HG02759 (cell line): ENCODE measurements at regions not wholly inside any gene's neighbourhood (a gene's known extent, or its start where the extent isn't known, plus 50 kb on each side); places are given as distances from the start of the nearest gene placed in this dataset.

Experiments
- ATAC-seq: cut with Tn5 transposase; IDR thresholded peaks from one replicate; pipeline ENCODE4 v1.9.1; 2021; ENCODE audit warnings: mild to moderate bottlenecking, moderate library complexity; ENCODE audit not compliant: unreplicated experiment

DNA sequence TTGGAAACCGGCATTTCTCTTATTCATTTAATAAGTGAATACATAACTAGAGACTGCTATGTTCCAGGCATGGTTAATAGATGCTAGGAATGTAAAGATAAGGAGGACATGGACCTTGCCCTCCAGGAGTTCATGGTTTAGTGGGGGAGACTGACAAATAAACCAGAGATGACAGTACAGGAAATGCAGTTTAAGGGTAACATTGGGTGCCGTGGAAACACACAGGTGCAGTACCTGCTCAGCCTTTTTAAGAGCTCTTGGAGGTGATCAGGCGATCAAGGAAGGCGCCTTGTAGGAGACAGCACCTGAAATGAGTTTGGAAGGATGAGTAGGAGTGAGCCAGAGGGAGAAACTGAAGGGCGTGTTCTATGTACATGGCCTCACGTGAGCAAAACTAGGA is 145.8 kb downstream of the AASDH start:
- no peak for ATAC-seq

DNA sequence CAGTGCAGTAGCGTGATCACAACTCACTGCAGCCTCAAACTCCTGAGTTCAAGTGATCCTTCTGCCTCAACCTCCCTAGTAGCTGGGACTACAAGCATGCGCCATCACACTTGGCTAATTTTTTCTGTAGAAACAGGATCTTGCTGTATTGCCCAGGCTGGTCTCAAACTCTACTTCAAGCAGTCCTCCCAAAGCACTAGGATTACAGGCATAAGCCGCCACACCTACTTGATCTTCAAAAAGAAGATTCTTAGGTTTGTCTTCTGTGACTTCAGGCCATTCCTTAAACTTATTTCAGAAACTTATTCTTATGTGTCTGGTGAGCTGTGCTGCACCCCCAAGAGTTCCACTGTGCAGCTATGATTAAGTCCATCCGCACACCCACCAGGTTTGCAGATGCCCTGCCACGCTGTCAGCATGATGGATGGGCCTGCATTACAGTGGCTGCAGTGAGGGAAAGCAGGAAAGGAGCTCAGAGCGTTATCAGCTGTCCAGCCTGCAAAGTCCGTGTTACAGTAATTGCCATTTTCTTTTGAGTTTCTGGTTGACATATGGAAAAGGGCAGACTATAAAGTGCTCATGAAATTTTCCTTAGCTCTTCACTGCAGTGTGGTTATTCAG is 146.6 kb downstream of the AASDH start:
- no peak for ATAC-seq

- ATAC-seq, result no peak
Measured at GRCh38 chr4:56238251-56238650, 149.0 kb downstream of the AASDH start.

GRCh38 chr4:56235725-56236124 is 151.6 kb downstream of the AASDH start:
- no peak for ATAC-seq

DNA sequence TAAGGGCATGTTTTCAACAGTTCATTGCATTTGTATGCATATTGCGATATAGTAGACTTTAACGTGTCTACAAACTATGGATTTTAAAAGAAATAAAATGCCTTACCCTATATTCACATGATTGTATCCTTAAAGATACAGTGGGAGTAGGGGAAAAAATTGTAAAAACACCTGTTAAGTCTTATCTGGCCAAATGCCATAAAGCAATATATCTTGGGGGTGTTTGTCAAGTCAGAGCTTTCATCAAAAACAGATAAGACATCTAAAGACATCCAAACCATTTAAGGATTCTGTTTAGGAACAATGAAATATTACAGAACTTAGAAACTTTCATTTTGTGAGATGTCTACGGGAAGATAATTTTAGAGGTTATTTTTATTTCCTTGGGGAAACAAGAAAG is 152.3 kb downstream of the AASDH start:
- ATAC-seq, result no peak

DNA sequence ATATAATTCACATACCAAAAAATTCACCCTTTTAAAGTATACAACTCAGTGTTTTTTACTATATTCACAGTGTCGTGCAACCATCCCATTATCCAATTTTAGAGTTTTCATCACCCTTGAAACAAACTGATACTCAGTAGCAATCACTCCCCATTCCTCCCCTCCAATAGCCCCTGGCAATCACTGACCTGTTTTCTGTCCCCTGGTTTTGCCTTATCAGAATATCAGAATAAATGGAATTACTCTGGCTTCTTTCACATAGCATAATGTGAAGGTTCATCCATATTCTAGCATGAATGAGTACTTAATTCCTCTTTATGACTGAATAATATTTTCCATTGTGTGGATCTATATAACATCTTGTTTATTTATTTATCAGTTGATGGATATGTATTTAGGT is 153.2 kb downstream of the AASDH start:
- no peak for ATAC-seq

DNA sequence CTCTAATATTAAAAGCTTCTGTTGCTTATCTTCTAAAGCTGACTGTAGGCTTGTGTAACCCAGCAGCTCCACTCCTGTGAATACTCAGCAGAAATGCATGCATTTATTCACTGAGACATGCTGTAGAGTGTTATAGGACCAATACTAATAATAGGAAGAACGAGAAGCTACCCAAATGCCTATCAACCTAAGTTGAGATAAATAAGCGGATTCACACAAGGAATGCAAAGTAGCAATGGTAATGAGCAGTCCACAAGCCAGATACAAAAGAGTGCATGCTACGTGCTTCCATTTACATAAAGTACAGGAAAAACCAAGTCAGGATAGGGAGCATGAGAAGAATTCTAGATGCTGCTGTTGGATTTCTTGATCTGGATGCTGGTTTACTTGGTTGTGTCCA is 155.9 kb downstream of the AASDH start:
- ATAC-seq, result no peak

DNA sequence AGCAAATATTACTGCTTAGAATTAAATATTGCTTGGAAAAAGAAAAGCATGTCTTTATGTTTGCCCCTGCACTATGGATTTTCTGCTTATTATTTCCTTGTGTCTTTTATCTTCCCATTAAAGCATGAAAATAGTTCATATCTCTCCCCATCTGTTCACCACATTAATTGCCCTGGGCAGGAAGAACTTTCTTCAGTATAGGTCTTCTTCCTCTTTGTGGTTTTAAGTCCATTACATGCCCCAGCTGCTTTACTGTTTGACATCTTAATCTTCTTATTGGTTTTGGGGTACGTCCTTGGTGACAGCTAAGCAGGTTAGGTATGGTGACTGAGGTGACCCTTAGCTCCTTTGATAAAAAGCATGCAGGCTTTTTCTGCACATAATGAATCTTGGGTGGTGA is 157.3 kb downstream of the AASDH start:
- no peak for ATAC-seq

DNA sequence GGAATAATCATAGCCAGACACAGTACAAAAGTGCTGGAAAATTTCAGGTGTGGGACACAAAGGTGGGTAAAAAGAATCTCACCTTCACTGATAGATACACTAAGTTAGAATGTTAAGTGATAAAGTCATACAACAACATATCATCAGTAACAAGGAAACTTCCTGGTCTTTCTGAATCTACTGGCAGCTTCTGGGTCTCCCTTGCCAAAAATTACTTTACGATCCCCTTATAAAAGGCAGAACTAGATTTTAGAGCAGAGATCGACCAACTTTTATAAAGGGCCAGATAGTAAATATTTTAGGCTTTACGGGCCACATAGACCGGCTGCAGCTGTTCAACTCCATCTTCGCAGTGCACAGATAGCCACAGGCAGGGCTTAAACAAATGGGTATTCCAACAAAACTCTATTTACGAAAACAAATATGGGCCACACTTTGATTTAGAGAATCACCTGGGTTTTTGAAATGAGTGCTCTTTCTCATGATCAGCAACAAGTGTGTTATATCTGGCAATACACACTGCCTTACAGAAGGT is 159.9 kb downstream of the AASDH start:
- no peak for ATAC-seq

- ATAC-seq, result no peak
Measured at GRCh38 chr4:56226579-56226978, 160.7 kb downstream of the AASDH start.

DNA sequence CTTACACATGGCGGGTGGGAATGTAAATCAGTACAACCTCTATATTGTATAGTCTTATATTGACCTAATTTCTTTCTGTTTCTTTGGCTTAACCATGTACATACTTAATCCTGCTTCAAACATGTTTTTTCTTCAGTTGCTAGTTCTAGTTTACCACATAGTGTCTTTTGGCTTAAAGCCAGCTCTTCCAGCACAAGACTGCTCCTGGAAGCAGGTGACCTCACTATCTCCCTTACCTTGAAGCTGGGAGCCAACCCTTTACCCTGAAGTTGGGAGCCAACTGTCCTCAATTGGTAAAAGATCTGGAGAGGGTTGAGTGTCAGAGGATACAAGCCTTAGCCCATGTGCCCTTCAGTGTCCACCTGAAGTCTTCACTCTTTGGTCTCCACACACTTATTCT is 162.7 kb downstream of the AASDH start:
- ATAC-seq, result no peak

DNA sequence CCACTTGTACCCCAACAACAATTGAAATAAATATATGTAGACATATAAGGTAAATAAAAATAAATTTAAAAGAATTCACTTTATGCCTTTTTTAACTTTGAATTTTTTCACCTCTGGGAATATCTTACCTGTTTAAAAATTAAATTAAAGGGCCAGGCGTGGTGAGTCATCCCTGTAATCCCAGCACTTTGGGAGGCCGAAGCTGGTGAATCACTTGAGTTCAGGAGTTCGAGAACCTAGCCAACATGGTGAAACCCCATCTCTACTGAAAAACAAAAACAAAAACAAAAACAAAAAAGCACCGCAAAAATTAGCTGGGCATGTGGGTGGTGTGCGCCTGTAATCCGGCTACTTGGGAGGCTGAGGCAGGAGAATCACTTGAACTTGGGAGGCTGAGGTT is 164.8 kb downstream of the AASDH start:
- no peak for ATAC-seq

- ATAC-seq, result no peak
Measured at GRCh38 chr4:56220261-56220660, 167.0 kb downstream of the AASDH start.

DNA sequence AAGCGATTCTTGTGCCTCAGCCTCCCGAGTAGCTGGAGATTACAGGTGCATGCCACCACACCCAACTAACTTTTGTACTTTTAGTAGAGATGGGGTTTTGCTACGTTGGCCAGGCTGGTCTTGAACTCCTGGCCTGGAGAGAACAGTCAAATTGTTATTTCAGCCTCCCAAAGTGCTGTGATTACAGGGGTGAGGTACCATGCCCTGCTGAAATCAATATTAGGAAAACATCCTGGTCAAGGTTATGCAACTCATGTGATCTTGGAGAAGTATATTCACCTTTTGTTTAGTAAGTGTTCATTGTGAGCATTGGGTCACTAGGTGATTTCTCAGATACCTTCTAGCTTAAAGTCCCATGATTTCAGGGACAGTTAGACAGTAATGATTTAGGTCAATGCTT is 167.8 kb downstream of the AASDH start:
- ATAC-seq, result no peak

DNA sequence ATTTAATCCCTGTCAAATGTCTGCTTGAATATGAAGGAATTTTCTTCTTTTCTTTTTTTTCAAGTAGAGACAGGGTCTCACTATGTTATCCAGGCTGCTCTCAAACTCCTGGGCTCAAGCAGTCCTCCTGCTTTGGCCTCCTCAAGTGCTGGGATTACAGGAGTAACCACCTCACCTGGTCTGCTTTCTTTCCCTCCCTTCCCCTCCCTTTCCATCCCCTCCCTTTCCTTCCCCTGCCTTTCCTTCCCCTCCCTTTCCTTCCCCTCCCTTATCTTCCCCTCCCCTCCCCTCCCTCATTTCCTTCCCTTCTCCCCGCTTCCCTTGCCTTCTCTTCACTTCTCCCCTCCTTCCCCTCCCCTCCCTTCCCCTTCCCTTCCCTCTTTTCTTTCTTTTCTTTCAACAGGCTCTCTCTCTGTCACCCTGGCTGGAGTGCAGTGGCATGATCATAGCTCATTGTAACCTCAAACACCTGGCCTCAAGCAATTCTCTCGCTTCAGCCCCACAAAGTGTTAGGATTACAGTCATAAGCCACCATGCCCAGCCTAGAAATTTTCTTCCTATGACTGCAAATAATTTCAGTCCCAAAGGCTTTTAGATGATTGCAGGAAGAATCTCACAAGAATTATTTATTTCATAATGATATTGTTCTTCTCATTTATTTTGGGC is 168.9 kb downstream of the AASDH start:
- no peak for ATAC-seq

DNA sequence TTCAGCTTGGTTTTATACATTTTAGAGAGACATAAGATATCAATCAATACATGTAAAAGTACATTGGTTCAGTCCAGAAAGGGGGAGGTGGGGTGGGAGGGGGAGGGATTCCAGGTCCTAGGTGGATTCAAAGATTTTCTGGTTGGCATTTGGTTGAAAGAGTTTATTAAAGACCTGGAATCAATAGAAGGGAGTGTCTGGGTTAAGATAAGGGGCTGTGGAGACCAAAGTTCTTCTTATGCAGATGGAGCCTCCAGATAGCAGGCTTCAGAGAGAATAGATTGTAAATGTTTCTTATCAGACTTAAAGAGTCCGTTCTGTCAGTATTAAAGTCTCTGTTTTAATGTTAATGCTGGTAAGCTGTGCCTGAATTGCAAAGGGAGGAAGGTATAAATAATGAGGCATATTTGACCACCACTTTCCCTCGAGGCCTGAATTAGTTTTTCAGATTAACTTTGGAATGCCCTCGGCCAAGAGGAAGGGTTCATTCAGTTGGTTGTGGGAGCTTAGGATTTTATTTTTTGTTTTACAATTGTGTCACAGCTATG is 169.9 kb downstream of the AASDH start:
- no peak for ATAC-seq

DNA sequence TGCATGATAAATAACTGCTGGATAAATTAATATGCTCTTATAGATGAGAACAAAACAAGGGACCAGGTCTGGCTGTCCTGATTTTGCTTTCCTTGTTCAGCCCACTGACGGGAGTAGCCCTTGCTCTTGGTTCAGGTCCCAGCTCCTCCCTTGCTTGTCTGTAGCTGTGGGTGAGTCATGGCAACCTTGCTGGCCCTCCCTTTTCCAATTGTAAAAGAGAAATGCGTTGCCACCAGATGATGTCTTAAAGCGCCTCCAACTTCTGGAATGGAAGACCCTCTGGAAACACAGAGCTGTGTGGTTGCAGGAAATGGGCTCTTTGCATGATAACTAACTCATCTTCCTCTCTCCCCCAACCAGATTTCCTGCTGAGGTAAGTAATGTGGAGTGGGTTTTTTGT is 171.4 kb downstream of the AASDH start:
- no peak for ATAC-seq

DNA sequence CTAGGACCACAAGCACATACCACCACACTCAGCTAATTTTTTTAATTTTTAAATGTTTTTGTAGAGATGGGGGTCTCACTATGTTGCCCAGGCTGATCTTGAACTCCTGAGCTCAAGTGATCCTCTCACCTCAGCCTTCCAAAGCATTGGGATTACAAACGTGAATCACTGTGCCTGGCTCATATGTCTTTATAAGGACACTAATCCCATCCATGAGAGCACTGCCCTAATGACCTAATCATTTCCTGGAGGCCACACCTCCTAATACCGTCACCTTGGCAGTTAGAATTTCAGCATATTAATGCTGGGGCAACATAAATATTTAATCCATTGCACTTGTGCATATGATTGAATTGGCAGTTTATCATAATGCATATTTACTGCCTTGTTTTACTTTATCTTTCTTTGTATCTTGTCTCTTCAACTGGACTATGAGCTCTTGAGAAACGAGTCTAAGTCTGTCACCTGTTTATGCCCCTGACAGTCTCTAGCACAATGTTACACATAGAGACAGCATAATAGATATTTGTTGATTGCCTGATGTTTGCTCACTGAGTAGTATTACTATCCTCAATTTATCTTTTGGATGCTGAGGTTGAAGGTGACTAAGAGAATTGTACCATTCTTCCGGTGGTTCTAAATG is 172.0 kb downstream of the AASDH start:
- ATAC-seq, result no peak

DNA sequence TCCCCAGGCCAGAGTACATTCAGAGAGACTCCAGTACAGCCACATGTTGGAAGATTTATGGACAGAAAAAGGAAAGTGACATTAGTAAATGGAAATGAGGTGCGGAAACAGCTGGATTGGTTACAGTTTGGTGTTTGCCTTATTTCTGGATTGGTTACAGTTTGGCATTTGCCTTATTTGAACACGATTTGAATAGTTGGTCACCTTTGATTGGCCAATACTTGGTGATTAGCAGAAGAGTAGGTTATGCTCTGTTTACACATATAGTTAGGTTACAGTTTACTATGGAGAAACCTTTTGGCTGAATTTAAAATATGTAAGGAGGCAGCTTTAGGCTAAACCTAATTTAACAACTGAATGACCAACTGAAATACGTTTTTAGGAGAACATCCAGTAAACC is 173.7 kb downstream of the AASDH start:
- no peak for ATAC-seq

DNA sequence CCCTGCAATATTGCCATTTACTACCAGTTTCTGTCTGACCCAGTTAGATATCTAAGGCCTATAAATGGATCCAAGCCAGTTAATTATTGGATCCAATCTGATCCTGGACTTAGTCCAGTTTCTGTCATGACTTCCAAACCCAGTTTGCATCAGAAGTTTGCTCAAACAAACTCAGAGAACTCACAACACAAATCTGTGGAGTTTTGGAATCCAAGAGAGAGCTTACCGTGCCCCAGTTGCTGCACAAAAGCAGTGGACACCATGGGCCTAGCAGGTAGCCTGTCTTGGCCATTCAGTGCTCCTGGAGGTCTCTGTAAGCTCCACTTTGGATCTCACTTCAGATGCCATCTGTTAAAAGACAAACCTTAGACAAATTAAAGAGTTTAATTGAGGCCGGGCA is 174.5 kb downstream of the AASDH start:
- no peak for ATAC-seq

DNA sequence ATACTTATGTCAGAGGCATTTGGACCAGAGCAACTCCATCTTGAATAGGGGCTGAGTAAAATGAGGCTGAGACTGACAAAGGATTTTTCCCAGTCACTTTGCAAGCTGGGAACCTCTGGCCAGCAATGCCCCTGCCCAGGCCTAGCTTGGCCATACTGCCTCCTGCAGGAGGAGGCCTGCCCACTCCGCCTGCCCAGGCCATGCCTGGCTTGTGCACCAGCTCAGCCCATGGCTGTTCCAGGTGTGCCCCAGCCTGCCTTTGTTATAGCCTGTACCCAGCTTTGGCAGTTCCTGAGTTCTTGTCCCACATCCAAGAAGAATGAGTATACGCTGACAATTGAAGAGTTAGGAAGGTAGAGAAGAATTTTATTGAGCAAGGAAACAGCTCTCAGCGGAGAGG is 176.1 kb downstream of the AASDH start:
- ATAC-seq, result no peak

DNA sequence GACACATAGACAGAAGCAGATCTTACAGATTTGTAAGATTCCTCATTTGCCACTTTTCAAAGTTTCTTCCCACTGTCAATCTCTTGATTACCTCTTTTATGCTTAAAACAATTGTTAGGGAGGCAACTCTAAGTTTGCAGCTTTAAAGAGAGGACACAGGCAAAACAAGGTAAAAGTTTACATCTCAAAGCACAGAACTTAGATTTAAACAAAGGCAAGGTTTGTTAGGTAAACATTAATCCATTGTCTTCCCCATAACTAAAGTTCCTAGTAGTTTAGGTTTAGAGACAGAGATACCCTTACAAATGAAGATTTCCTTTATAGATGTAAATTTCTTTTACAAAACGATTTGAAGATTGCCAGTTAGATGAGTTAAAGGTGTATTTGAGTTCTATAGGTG is 176.9 kb downstream of the AASDH start:
- no peak for ATAC-seq
